ENCODE measurements at regions not wholly inside any gene's neighbourhood (a gene's known extent, or its start where the extent isn't known, plus 50 kb on each side); places are given as distances from the start of the nearest gene placed in this dataset.

GRCh38 chr6:66814156-66814555 lies 1107.1 kb upstream of the EYS start:
- TF ChIP-seq TARDBP (IDR thresholded peaks at IDR 0.05): no peak
- TF ChIP-seq BHLHE40 (IDR thresholded peaks at IDR 0.05; ENCODE audit: borderline replicate concordance): no peak
